Tibial artery (tissue), 4 donors: ENCODE measurements at regions not wholly inside any gene's neighbourhood (a gene's known extent, or its start where the extent isn't known, plus 50 kb on each side); places are given as distances from the start of the nearest gene placed in this dataset.

Experiments used
- DNase-seq, 2 donors: peaks; one replicate each; pipeline ENCODE4 v3.0.0-alpha.2; 2019
- H3K27ac ChIP-seq, 2 donors: fragments of 200-600 bp; sonication (generic) in 1 of 2; 1 replicate in 1 of 2; 2 replicates in 1 of 2; pipeline ENCODE4 v1.5.1; 2018 to 2019; ENCODE audit warnings: mild to moderate bottlenecking in 1 of 2
- H3K27me3 ChIP-seq, 2 donors: fragments of 200-600 bp; sonication (generic) in 1 of 2; one replicate each; pipeline versions ENCODE4 v1.5.1 to v1.6.0; 2016 to 2019
- H3K36me3 ChIP-seq, 3 donors: fragments of 200-600 bp; sonication (generic) in 2 of 3; one replicate each; pipeline ENCODE4 v1.5.1; 2016 to 2019; ENCODE audit warnings: mild to moderate bottlenecking in 2 of 3
- H3K4me1 ChIP-seq, 4 donors: fragments of 200-600 bp; sonication (generic) in 2 of 4; 1 replicate in 3 of 4; 2 replicates in 1 of 4; pipeline ENCODE4 v1.5.1; 2016 to 2019
- H3K4me3 ChIP-seq, 2 donors: fragments of 200-600 bp; sonication (generic) in 1 of 2; 1 replicate in 1 of 2; 2 replicates in 1 of 2; pipeline ENCODE4 v1.5.1; 2018 to 2019; ENCODE audit warnings: mild to moderate bottlenecking in 2 of 2
- H3K9me3 ChIP-seq, 3 donors: fragments of 200-600 bp; sonication (generic) in 1 of 3; one replicate each; pipeline ENCODE4 v1.5.1; 2016 to 2019
- CTCF ChIP-seq, 2 experiments: fragments of 200-600 bp in 1 of 2; fragments of 450-650 bp in 1 of 2; IDR thresholded peaks; one replicate each; pipeline ENCODE4 v1.5.1; 2017 to 2019; ENCODE audit warnings: antibody characterized with exemption in 2 of 2, mild to moderate bottlenecking in 1 of 2, moderate library complexity in 1 of 2
- intact Hi-C: fragments of 100-400 bp; cut with DNase I; formaldehyde crosslinking; loops from one replicate; pipeline ENCODE4 v1.15.0; 2023; ENCODE audit warnings: low total_unique reads

GRCh38 chr5:65068410-65068809 lies 299.7 kb downstream of the CWC27 start:
- no peak for DNase-seq
- Histone ChIP-seq H3K27ac (no peak overlapping the region), H3K4me3 (no peak overlapping the region), H3K27me3 (no peaks in the 10 kb centered on the region), H3K4me1 (peaks cover 0 to 20% (median 15%) of the 10 kb centered on the region in 4 donors), H3K9me3 (no peaks in the 10 kb centered on the region), H3K36me3 (no peaks in the 10 kb centered on the region)
- intact Hi-C loops = no loop called here
- TF ChIP-seq CTCF (IDR thresholded peaks at IDR 0.05) = no peak

- peaks cover 0 to 17% (median 15%) of the 10 kb centered on the region in 4 donors for H3K4me1 ChIP-seq
- H3K4me3 ChIP-seq = no peak overlapping the region
- no peak for TF ChIP-seq CTCF (IDR thresholded peaks at IDR 0.05)
- no peaks in the 10 kb centered on the region for H3K27me3 ChIP-seq
- no peak overlapping the region for H3K27ac ChIP-seq
- no peak for DNase-seq
- intact Hi-C loops = no loop called here
- no peaks in the 10 kb centered on the region for H3K9me3 ChIP-seq
- H3K36me3 ChIP-seq = no peaks in the 10 kb centered on the region
Observed at GRCh38 chr5:65070026-65070425, 301.3 kb downstream of the CWC27 start.

- intact Hi-C loops = no loop called here
- DNase-seq = no peak
Observed at GRCh38 chr5:65072850-65073249, 304.1 kb downstream of the CWC27 start.

GRCh38 chr5:65073250-65073661 lies 304.5 kb downstream of the CWC27 start:
- intact Hi-C loops = no loop called here

More at GRCh38 chr5:65072850-65073249, 304.1 kb downstream of the CWC27 start:
- no peaks in the 10 kb centered on the region for H3K9me3 ChIP-seq
- H3K27me3 ChIP-seq = no peaks in the 10 kb centered on the region
- TF ChIP-seq CTCF (IDR thresholded peaks at IDR 0.05) = no peak
- H3K27ac ChIP-seq = no peak overlapping the region
- peaks cover 0 to 12% (median 4%) of the 10 kb centered on the region in 4 donors for H3K4me1 ChIP-seq
- no peak overlapping the region for H3K4me3 ChIP-seq
- H3K36me3 ChIP-seq = no peaks in the 10 kb centered on the region

GRCh38 chr5:65075623-65076250 lies 307.0 kb downstream of the CWC27 start:
- H3K4me3 ChIP-seq = no peak overlapping the region
- TF ChIP-seq CTCF (IDR thresholded peaks at IDR 0.05) = no peak
- intact Hi-C loops = no loop called here
- peak overlapping the region; percentile 23 to 37 for H3K27ac ChIP-seq
- DNase-seq = no peak
- no peaks in the 10 kb centered on the region for H3K9me3 ChIP-seq
- no peaks in the 10 kb centered on the region for H3K36me3 ChIP-seq
- H3K27me3 ChIP-seq = no peaks in the 10 kb centered on the region
- peaks cover 0 to 12% (median 4%) of the 10 kb centered on the region in 4 donors for H3K4me1 ChIP-seq

More at GRCh38 chr5:65073250-65073661, 304.5 kb downstream of the CWC27 start:
- Histone ChIP-seq H3K9me3 (no peaks in the 10 kb centered on the region), H3K27ac (no peak overlapping the region), H3K4me3 (no peak overlapping the region), H3K27me3 (no peaks in the 10 kb centered on the region), H3K4me1 (peaks cover 0 to 12% (median 4%) of the 10 kb centered on the region in 4 donors), H3K36me3 (no peaks in the 10 kb centered on the region)
- no peak for TF ChIP-seq CTCF (IDR thresholded peaks at IDR 0.05)
- DNase-seq = no peak
